GM19240 (cell line): ENCODE measurements at regions not wholly inside any gene's neighbourhood (a gene's known extent, or its start where the extent isn't known, plus 50 kb on each side); places are given as distances from the start of the nearest gene placed in this dataset.
"Not testable (repeated sequence)": the region's sequence is repeated elsewhere in the genome, so short reads cannot be mapped to it uniquely, and the experiment has no call there.

Experiments
- DNase-seq: peaks from one replicate; pipeline ENCODE4 v3.0.0; 2011; ENCODE audit warnings: low spot score; ENCODE audit not compliant: insufficient read length

- DNase-seq: no peak
Observed at GRCh38 chr2:195009202-195009601, 647.8 kb upstream of the SLC39A10 start.

- no peak for DNase-seq
Observed at GRCh38 chr2:195006856-195007255, 650.2 kb upstream of the SLC39A10 start.

GRCh38 chr2:195003881-195004471, 653.0 kb upstream of the SLC39A10 start:
- DNase-seq: no peak

- no peak for DNase-seq
Observed at GRCh38 chr2:195001924-195002323, 655.1 kb upstream of the SLC39A10 start.

- DNase-seq: no peak
Observed at GRCh38 chr2:194999771-195000170, 657.3 kb upstream of the SLC39A10 start.

- DNase-seq: no peak
Observed at GRCh38 chr2:194992648-194993047, 664.4 kb upstream of the SLC39A10 start.

- DNase-seq: no peak
Observed at GRCh38 chr2:194985258-194985657, 671.8 kb upstream of the SLC39A10 start.

- DNase-seq: no peak
Observed at GRCh38 chr2:194962254-194962653, 694.8 kb upstream of the SLC39A10 start.

GRCh38 chr2:194954218-194954617, 702.8 kb upstream of the SLC39A10 start:
- no peak for DNase-seq

GRCh38 chr2:194946826-194947225, 710.2 kb upstream of the SLC39A10 start:
- no peak for DNase-seq

- DNase-seq: no peak
Observed at GRCh38 chr2:194938066-194938465, 719.0 kb upstream of the SLC39A10 start.

- no peak for DNase-seq
Observed at GRCh38 chr2:194927489-194927888, 729.5 kb upstream of the SLC39A10 start.

- DNase-seq: no peak
Observed at GRCh38 chr2:194926873-194927272, 730.2 kb upstream of the SLC39A10 start.

- DNase-seq: no peak
Observed at GRCh38 chr2:194925742-194926141, 731.3 kb upstream of the SLC39A10 start.

GRCh38 chr2:194917519-194917918, 739.5 kb upstream of the SLC39A10 start:
- DNase-seq: no peak

- DNase-seq: no peak
Observed at GRCh38 chr2:194915485-194915884, 741.5 kb upstream of the SLC39A10 start.

GRCh38 chr2:194907569-194907968, 749.5 kb upstream of the SLC39A10 start:
- DNase-seq: no peak

GRCh38 chr2:194896871-194897270, 760.2 kb upstream of the SLC39A10 start:
- DNase-seq: no peak

- DNase-seq: no peak
Observed at GRCh38 chr2:194883711-194884110, 773.3 kb upstream of the SLC39A10 start.

- no peak for DNase-seq
Observed at GRCh38 chr2:194870974-194871535, 786.0 kb upstream of the SLC39A10 start.

- DNase-seq: no peak
Observed at GRCh38 chr2:194867328-194867727, 789.7 kb upstream of the SLC39A10 start.

GRCh38 chr2:194854941-194855340, 802.1 kb upstream of the SLC39A10 start:
- DNase-seq: no peak

GRCh38 chr2:194842871-194843270, 814.2 kb upstream of the SLC39A10 start:
- DNase-seq: no peak

GRCh38 chr2:194834371-194834770, 822.7 kb upstream of the SLC39A10 start:
- DNase-seq: not testable (repeated sequence)
